GM23338 (cell line): ENCODE measurements at regions not wholly inside any gene's neighbourhood (a gene's known extent, or its start where the extent isn't known, plus 50 kb on each side); places are given as distances from the start of the nearest gene placed in this dataset.
"Not testable (repeated sequence)": the region's sequence is repeated elsewhere in the genome, so short reads cannot be mapped to it uniquely, and the experiment has no call there.

Source experiments
- ATAC-seq: fragments of 200-7000 bp; cut with Tn5 transposase; 3 replicates; pipeline ENCODE4 v1.9.1; 2020
- DNase-seq: peaks from one replicate; pipeline ENCODE4 v3.0.0-alpha.2; 2015; ENCODE audit warnings: low spot score
- H2AFZ ChIP-seq: fragments of 200-600 bp; sonication (generic); 2 replicates; pipeline ENCODE4 v1.8.0; 2016; ENCODE audit warnings: antibody characterized with exemption, mild to moderate bottlenecking, moderate library complexity
- H3F3A ChIP-seq: fragments of 200-600 bp; sonication (generic); replicated peaks from 2 replicates; pipeline ENCODE4 v1.8.0; 2017; ENCODE audit warnings: antibody characterized with exemption, mixed run types, low read depth
- H3K27ac ChIP-seq: fragments of 200-600 bp; sonication (generic); 2 replicates; pipeline ENCODE4 v1.6.1; 2016; ENCODE audit warnings: low read depth
- H3K27me3 ChIP-seq: fragments of 200-600 bp; sonication (generic); 2 replicates; pipeline ENCODE4 v1.8.0; 2016; ENCODE audit warnings: mild to moderate bottlenecking, mixed run types, moderate library complexity; ENCODE audit not compliant: insufficient read depth
- H3K36me3 ChIP-seq: fragments of 200-600 bp; sonication (generic); 2 replicates; pipeline ENCODE4 v1.8.0; 2016; ENCODE audit warnings: mild to moderate bottlenecking; ENCODE audit not compliant: insufficient read depth
- H3K4me1 ChIP-seq: fragments of 200-600 bp; sonication (generic); 2 replicates; pipeline ENCODE4 v1.8.0; 2016; ENCODE audit warnings: mild to moderate bottlenecking, moderate library complexity; ENCODE audit not compliant: insufficient read depth
- H3K4me2 ChIP-seq: fragments of 200-600 bp; sonication (generic); 2 replicates; pipeline ENCODE4 v1.7.1; 2017; ENCODE audit warnings: mixed run types
- H3K4me3 ChIP-seq: fragments of 200-600 bp; sonication (generic); 2 replicates; pipeline ENCODE4 v1.6.1; 2016; ENCODE audit warnings: mixed run types
- H3K79me2 ChIP-seq: fragments of 200-600 bp; sonication (generic); replicated peaks from 2 replicates; pipeline ENCODE4 v1.8.0; 2017; ENCODE audit warnings: mild to moderate bottlenecking; ENCODE audit not compliant: insufficient read depth
- H3K9me2 ChIP-seq: fragments of 200-600 bp; sonication (generic); 2 replicates; pipeline ENCODE4 v1.8.0; 2017; ENCODE audit not compliant: insufficient read depth
- H4K20me1 ChIP-seq: fragments of 200-600 bp; sonication (generic); replicated peaks from 2 replicates; pipeline ENCODE4 v1.8.0; 2017; ENCODE audit warnings: mild to moderate bottlenecking; ENCODE audit not compliant: insufficient read depth
- H3K27ac Mint-ChIP-seq: 2 replicates; pipeline ENCODE4 v1.8.0; 2020; ENCODE audit warnings: inconsistent platforms, mild to moderate bottlenecking, moderate library complexity, mixed read lengths
- H3K27me3 Mint-ChIP-seq: 3 replicates; pipeline ENCODE4 v1.8.0; 2022; ENCODE audit warnings: low read depth, mild to moderate bottlenecking, moderate library complexity, mixed read lengths, inconsistent platforms; ENCODE audit not compliant: insufficient read depth, poor library complexity
- H3K36me3 Mint-ChIP-seq: 3 replicates; pipeline ENCODE4 v1.8.0; 2021; ENCODE audit warnings: low read depth, mild to moderate bottlenecking, inconsistent platforms, moderate library complexity, mixed read lengths
- H3K4me1 Mint-ChIP-seq: 3 replicates; pipeline ENCODE4 v1.8.0; 2020; ENCODE audit warnings: mild to moderate bottlenecking, inconsistent platforms, mixed read lengths
- H3K4me3 Mint-ChIP-seq: 3 replicates; pipeline ENCODE4 v1.8.0; 2021; ENCODE audit warnings: moderate library complexity, mild to moderate bottlenecking, inconsistent platforms, mixed read lengths
- H3K9me3 Mint-ChIP-seq: 3 replicates; pipeline ENCODE4 v1.8.0; 2020; ENCODE audit warnings: moderate library complexity, mild to moderate bottlenecking, inconsistent platforms, mixed read lengths
- CTCF ChIP-seq, 2 experiments: fragments of 200-600 bp in 1 of 2; sonication (generic) in 1 of 2; conservative IDR thresholded peaks; 2 replicates each; pipeline versions ENCODE4 v1.5.1 to v1.6.1; 2016 to 2017; ENCODE audit warnings: antibody characterized with exemption in 2 of 2, low read depth in 2 of 2, mild to moderate bottlenecking in 2 of 2, moderate library complexity in 1 of 2
- EZH2 ChIP-seq: fragments of 200-600 bp; sonication (generic); IDR thresholded peaks from one replicate; pipeline ENCODE4 v1.8.0; 2017; ENCODE audit warnings: antibody characterized with exemption, mild to moderate bottlenecking, low read depth; ENCODE audit not compliant: unreplicated experiment
- STAT1 ChIP-seq: IDR thresholded peaks from one replicate; pipeline ENCODE4 v1.6.1; 2016; ENCODE audit warnings: antibody characterized with exemption; ENCODE audit not compliant: unreplicated experiment

- not testable (repeated sequence) for H3K4me1 Mint-ChIP-seq, H3K27ac Mint-ChIP-seq, ATAC-seq, H3K4me3 Mint-ChIP-seq, H3K36me3 ChIP-seq, H3K9me2 ChIP-seq, DNase-seq, H3K4me3 ChIP-seq, H3K79me2 ChIP-seq, H3K4me2 ChIP-seq, H3K27ac ChIP-seq, H2AFZ ChIP-seq, H3F3A ChIP-seq, H4K20me1 ChIP-seq, H3K4me1 ChIP-seq
- H3K27me3 Mint-ChIP-seq: peaks cover 17% of the 10 kb centered on the region
- H3K9me3 Mint-ChIP-seq: peaks cover 98% of the 10 kb centered on the region
- peaks cover 60% of the 10 kb centered on the region for H3K36me3 Mint-ChIP-seq
- H3K27me3 ChIP-seq: peaks cover 41% of the 10 kb centered on the region
These were observed 1073.9 kb downstream of the RPIA start for GRCh38 chr2:89765361-89765718.

DNA sequence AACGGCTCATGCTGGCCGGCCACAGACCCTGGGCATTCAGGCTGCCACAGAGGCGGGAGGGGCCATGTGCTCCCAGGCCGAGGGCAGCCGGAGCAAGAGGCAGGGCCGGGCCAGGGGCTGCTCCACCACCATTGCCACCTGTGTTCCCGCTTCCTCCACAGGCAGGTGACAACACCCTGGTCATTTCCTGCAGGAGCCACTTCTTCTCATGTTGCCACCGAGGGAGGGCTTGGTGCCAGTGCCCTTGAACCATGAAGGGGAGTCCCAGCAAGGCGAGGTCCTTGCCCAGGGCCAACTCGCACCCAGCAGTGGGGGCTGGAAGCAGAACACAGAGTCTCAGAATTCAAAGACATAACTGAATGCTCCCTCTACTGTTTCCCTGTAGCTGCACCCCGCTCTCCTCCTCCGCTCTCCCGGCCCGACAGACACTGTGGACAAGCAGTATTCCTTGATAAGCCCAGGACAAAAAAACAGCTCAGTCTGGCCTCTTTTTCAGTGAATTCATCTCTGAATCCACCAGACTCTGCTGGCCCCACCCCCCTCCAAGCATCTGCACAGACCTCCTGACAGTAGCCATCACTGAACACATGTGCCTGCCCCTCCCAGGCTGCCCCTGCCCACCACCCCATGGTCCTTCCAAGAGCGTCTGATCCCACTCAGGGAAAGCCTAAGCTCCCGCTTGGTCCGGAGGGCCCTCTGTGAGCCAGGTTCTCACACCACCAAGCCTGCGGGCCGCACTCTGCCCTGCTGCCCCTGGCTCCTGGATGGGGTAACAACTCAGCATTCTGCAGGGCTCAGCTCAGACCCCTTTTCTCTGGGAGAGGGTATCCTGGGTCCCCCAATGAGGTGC, 1074.9 kb downstream of the RPIA start:
- H3K9me2 ChIP-seq: not testable (repeated sequence)

DNA sequence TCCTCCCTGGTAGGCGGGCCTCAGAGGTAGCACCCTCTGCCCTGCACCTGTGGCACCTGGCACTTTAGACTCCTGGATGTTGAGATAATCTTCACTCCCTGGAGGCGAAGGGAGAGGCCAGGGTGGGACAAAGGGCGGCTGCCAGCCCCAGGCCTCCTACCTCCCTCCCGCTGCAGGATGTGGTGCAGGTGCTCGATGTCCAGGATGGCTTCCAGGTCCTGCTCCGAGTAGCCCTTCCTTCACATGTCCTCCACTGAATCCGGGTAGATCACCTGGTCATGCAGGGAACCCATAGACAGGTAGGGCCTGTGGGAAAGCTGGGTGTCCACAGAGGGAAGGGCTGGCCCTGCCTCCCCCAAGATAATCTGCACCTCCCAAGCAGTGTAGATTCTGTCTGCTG, 1075.6 kb downstream of the RPIA start:
- Mint-ChIP-seq H3K27me3 (peaks cover 13% of the 10 kb centered on the region), H3K36me3 (peaks cover 62% of the 10 kb centered on the region), H3K9me3 (peaks cover 94% of the 10 kb centered on the region)
- H3K27ac Mint-ChIP-seq, H3K4me3 Mint-ChIP-seq, H3K27ac ChIP-seq, H3K4me1 Mint-ChIP-seq, H3K79me2 ChIP-seq, ATAC-seq, H3K36me3 ChIP-seq, H3F3A ChIP-seq, DNase-seq, H3K4me1 ChIP-seq, H3K9me2 ChIP-seq, H2AFZ ChIP-seq, H4K20me1 ChIP-seq: not testable (repeated sequence)
- Histone ChIP-seq H3K4me3 (peak overlapping the region; percentile 54), H3K27me3 (peaks cover 41% of the 10 kb centered on the region), H3K4me2 (peak overlapping the region; percentile 74; the same call in 1 of the 2 replicates)

More for the DNA sequence above, 1074.9 kb downstream of the RPIA start:
- H3K79me2 ChIP-seq, ATAC-seq, DNase-seq, H3K4me1 Mint-ChIP-seq, H3K27ac Mint-ChIP-seq, H3F3A ChIP-seq, H4K20me1 ChIP-seq, H3K4me1 ChIP-seq, H3K4me2 ChIP-seq, H3K36me3 ChIP-seq, H2AFZ ChIP-seq, H3K4me3 Mint-ChIP-seq, H3K27ac ChIP-seq, H3K4me3 ChIP-seq: not testable (repeated sequence)
- peaks cover 61% of the 10 kb centered on the region for H3K36me3 Mint-ChIP-seq
- peaks cover 41% of the 10 kb centered on the region for H3K27me3 ChIP-seq
- peaks cover 13% of the 10 kb centered on the region for H3K27me3 Mint-ChIP-seq
- H3K9me3 Mint-ChIP-seq: peaks cover 94% of the 10 kb centered on the region

GRCh38 chr2:89767572-89768435, 1076.3 kb downstream of the RPIA start:
- TF ChIP-seq EZH2: peak; percentile 40
- TF ChIP-seq CTCF (conservative IDR thresholded peaks at IDR 0.05; ENCODE audit: low read depth in 2 of 2): no peak
- no peak for TF ChIP-seq STAT1

More at GRCh38 chr2:89767572-89768435, 1076.3 kb downstream of the RPIA start:
- Mint-ChIP-seq H3K36me3 (peaks cover 61% of the 10 kb centered on the region), H3K9me3 (peaks cover 93% of the 10 kb centered on the region), H3K4me3 (no peak overlapping the region), H3K4me1 (no peaks in the 10 kb centered on the region), H3K27me3 (peaks cover 11% of the 10 kb centered on the region), H3K27ac (no peak overlapping the region)
- no peaks in the 10 kb centered on the region for H4K20me1 ChIP-seq
- H3K79me2 ChIP-seq: no peaks in the 10 kb centered on the region
- 0 out of 2 replicates have a peak overlapping the region, but pooled peaks have one; percentile 14 for H2AFZ ChIP-seq
- ATAC-seq (no peak), DNase-seq (peak; percentile 30)
- H3K9me2 ChIP-seq: 0 out of 2 replicates have a peak, but pooled peaks cover 3% of the 10 kb centered on the region
- H3K4me3 ChIP-seq: peak overlapping the region; percentile 54
- H3K36me3 ChIP-seq: 0 out of 2 replicates have a peak, but pooled peaks cover 4% of the 10 kb centered on the region
- H3K4me1 ChIP-seq: no peaks in the 10 kb centered on the region
- no peaks in the 10 kb centered on the region for H3F3A ChIP-seq
- peaks cover 41% of the 10 kb centered on the region for H3K27me3 ChIP-seq
- no peak overlapping the region for H3K27ac ChIP-seq
- peak overlapping the region; percentile 74 for H3K4me2 ChIP-seq
